Parathyroid adenoma (tissue), 2 donors: ENCODE measurements at regions not wholly inside any gene's neighbourhood (a gene's known extent, or its start where the extent isn't known, plus 50 kb on each side); places are given as distances from the start of the nearest gene placed in this dataset.

Source experiments
- H2AFZ ChIP-seq: fragments of 300-600 bp; sonication (generic); one replicate; pipeline ENCODE4 v1.7.0; 2017; ENCODE audit warnings: antibody characterized with exemption, mild to moderate bottlenecking
- H3K27ac ChIP-seq: fragments of 300-600 bp; sonication (generic); one replicate; pipeline ENCODE4 v1.7.0; 2017
- H3K27me3 ChIP-seq: fragments of 300-600 bp; sonication (generic); one replicate; pipeline ENCODE4 v1.7.0; 2017; ENCODE audit warnings: low read length; ENCODE audit not compliant: control insufficient read depth, insufficient read depth
- H3K36me3 ChIP-seq: fragments of 300-600 bp; sonication (generic); one replicate; pipeline ENCODE4 v1.7.0; 2017; ENCODE audit warnings: low read length; ENCODE audit not compliant: control insufficient read depth, insufficient read depth
- H3K4me1 ChIP-seq: fragments of 300-600 bp; sonication (generic); one replicate; pipeline ENCODE4 v1.7.0; 2017; ENCODE audit warnings: control low read depth
- H3K4me2 ChIP-seq: fragments of 300-600 bp; sonication (generic); one replicate; pipeline ENCODE4 v1.7.0; 2017; ENCODE audit warnings: low read length
- H3K4me3 ChIP-seq: fragments of 300-600 bp; sonication (generic); one replicate; pipeline ENCODE4 v1.7.0; 2017; ENCODE audit warnings: low read depth, low read length
- H3K79me2 ChIP-seq: fragments of 300-600 bp; sonication (generic); one replicate; pipeline ENCODE4 v1.7.0; 2017; ENCODE audit warnings: control low read depth
- H3K9ac ChIP-seq: fragments of 300-600 bp; sonication (generic); one replicate; pipeline ENCODE4 v1.7.0; 2017; ENCODE audit warnings: mild to moderate bottlenecking
- H3K9me3 ChIP-seq: fragments of 300-600 bp; sonication (generic); one replicate; pipeline ENCODE4 v1.7.0; 2017; ENCODE audit warnings: low read length; ENCODE audit not compliant: control insufficient read depth
- CTCF ChIP-seq: fragments of 300-600 bp; sonication (generic); IDR thresholded peaks from one replicate; pipeline ENCODE4 v1.7.0; 2017; ENCODE audit warnings: antibody characterized with exemption, mild to moderate bottlenecking
- donor health status: primary hyperparathyroidism.

- no peaks in the 10 kb centered on the region for H3K79me2 ChIP-seq
- H3K4me2 ChIP-seq: no peak overlapping the region
- H3K9ac ChIP-seq: no peak overlapping the region
- H2AFZ ChIP-seq: no peak overlapping the region
- TF ChIP-seq CTCF: no peak
- H3K36me3 ChIP-seq: no peaks in the 10 kb centered on the region
- H3K27ac ChIP-seq: no peak overlapping the region
- H3K9me3 ChIP-seq: no peaks in the 10 kb centered on the region
- peaks cover 29% of the 10 kb centered on the region for H3K4me1 ChIP-seq
- no peaks in the 10 kb centered on the region for H3K27me3 ChIP-seq
- no peak overlapping the region for H3K4me3 ChIP-seq
These were observed 485.8 kb upstream of the CITED2 start for GRCh38 chr6:139860203-139860602.

DNA sequence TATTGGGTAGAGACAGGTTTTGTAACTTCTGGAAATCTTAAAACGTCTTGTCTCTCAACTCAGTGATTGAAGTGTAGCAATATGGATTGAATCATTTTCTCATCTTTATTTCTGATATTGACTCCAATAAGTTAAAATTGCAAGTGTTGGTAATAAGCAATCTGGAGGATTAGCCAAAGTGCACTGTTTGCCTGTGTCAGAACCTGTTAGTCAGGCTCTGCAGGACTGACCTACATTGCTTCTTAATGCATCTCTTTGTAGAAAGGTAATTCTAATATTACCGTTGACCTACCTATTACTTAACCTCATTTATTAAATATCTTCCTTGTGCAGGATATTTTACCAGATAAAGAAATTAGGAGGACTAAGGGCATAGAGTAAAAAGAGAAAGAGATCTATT, 484.0 kb upstream of the CITED2 start:
- Histone ChIP-seq H3K4me2 (peak overlapping the region; percentile 36), H3K9me3 (no peaks in the 10 kb centered on the region), H3K4me3 (no peak overlapping the region), H3K79me2 (no peaks in the 10 kb centered on the region), H2AFZ (no peak overlapping the region), H3K27ac (no peak overlapping the region), H3K9ac (no peak overlapping the region), H3K4me1 (peaks cover 29% of the 10 kb centered on the region), H3K27me3 (no peaks in the 10 kb centered on the region), H3K36me3 (no peaks in the 10 kb centered on the region)
- no peak for TF ChIP-seq CTCF

GRCh38 chr6:139857143-139857542, 482.7 kb upstream of the CITED2 start:
- H3K9ac ChIP-seq: no peak overlapping the region
- H3K27ac ChIP-seq: peak overlapping the region; percentile 74
- H3K4me2 ChIP-seq: no peak overlapping the region
- no peaks in the 10 kb centered on the region for H3K27me3 ChIP-seq
- H3K36me3 ChIP-seq: no peaks in the 10 kb centered on the region
- no peak overlapping the region for H3K4me3 ChIP-seq
- H3K4me1 ChIP-seq: peaks cover 29% of the 10 kb centered on the region
- no peaks in the 10 kb centered on the region for H3K79me2 ChIP-seq
- no peaks in the 10 kb centered on the region for H3K9me3 ChIP-seq
- no peak for TF ChIP-seq CTCF
- peak overlapping the region; percentile 57 for H2AFZ ChIP-seq

GRCh38 chr6:139856562-139856961, 482.1 kb upstream of the CITED2 start:
- no peaks in the 10 kb centered on the region for H3K36me3 ChIP-seq
- no peaks in the 10 kb centered on the region for H3K9me3 ChIP-seq
- no peak overlapping the region for H3K4me2 ChIP-seq
- TF ChIP-seq CTCF: no peak
- H3K4me3 ChIP-seq: no peak overlapping the region
- peaks cover 29% of the 10 kb centered on the region for H3K4me1 ChIP-seq
- H3K27me3 ChIP-seq: no peaks in the 10 kb centered on the region
- peak overlapping the region; percentile 57 for H2AFZ ChIP-seq
- peak overlapping the region; percentile 74 for H3K27ac ChIP-seq
- H3K9ac ChIP-seq: no peak overlapping the region
- no peaks in the 10 kb centered on the region for H3K79me2 ChIP-seq

GRCh38 chr6:139855671-139856311, 481.3 kb upstream of the CITED2 start:
- H3K36me3 ChIP-seq: no peaks in the 10 kb centered on the region
- H3K79me2 ChIP-seq: no peaks in the 10 kb centered on the region
- no peaks in the 10 kb centered on the region for H3K27me3 ChIP-seq
- no peak for TF ChIP-seq CTCF
- H3K9me3 ChIP-seq: no peaks in the 10 kb centered on the region
- peak overlapping the region; percentile 74 for H3K27ac ChIP-seq
- peaks cover 29% of the 10 kb centered on the region for H3K4me1 ChIP-seq
- H3K4me2 ChIP-seq: peak overlapping the region; percentile 1
- no peak overlapping the region for H3K9ac ChIP-seq
- H3K4me3 ChIP-seq: no peak overlapping the region
- peak overlapping the region; percentile 57 for H2AFZ ChIP-seq
